Kidney epithelial cell (primary cell): ENCODE measurements at regions not wholly inside any gene's neighbourhood (a gene's known extent, or its start where the extent isn't known, plus 50 kb on each side); places are given as distances from the start of the nearest gene placed in this dataset.
A peak's percentile ranks its signal among the peaks of the same experiment; 100 is the strongest.

Experiments used
- DNase-seq: peaks from one replicate; pipeline ENCODE4 v3.0.0-alpha.2; 2010; ENCODE audit warnings: low read depth
- H3K27me3 ChIP-seq: 2 replicates; pipeline ENCODE4 v1.6.0; 2011; ENCODE audit warnings: low read length; ENCODE audit not compliant: control insufficient read depth, insufficient read depth
- H3K36me3 ChIP-seq: 2 replicates; pipeline ENCODE4 v1.5.1; 2011; ENCODE audit warnings: low read length; ENCODE audit not compliant: control insufficient read depth, insufficient read depth
- H3K4me3 ChIP-seq: 2 replicates; pipeline ENCODE4 v1.5.1; 2011; ENCODE audit warnings: low read depth, mild to moderate bottlenecking, control low read depth, low read length
- CTCF ChIP-seq: IDR thresholded peaks from 2 replicates; pipeline ENCODE4 v1.5.1; 2011; ENCODE audit warnings: mild to moderate bottlenecking, moderate library complexity, low read length, control low read depth, inconsistent platforms; ENCODE audit not compliant: insufficient read depth, poor library complexity, severe bottlenecking

GRCh38 chr20:50304923-50305635, 114.4 kb downstream of the CEBPB start:
- no peak overlapping the region for H3K4me3 ChIP-seq
- no peak for DNase-seq
- no peaks in the 10 kb centered on the region for H3K36me3 ChIP-seq
- TF ChIP-seq CTCF = no peak
- no peaks in the 10 kb centered on the region for H3K27me3 ChIP-seq

- no peak overlapping the region for H3K4me3 ChIP-seq
- no peaks in the 10 kb centered on the region for H3K27me3 ChIP-seq
- TF ChIP-seq CTCF = no peak
- H3K36me3 ChIP-seq = no peaks in the 10 kb centered on the region
- DNase-seq = no peak
Observed at GRCh38 chr20:50305636-50306477, 115.2 kb downstream of the CEBPB start.

- no peak for TF ChIP-seq CTCF
- Histone ChIP-seq H3K27me3 (no peaks in the 10 kb centered on the region), H3K4me3 (no peak overlapping the region), H3K36me3 (no peaks in the 10 kb centered on the region)
- DNase-seq = no peak
Observed at GRCh38 chr20:50306478-50307423, 116.1 kb downstream of the CEBPB start.

- Histone ChIP-seq H3K4me3 (no peak overlapping the region), H3K27me3 (no peaks in the 10 kb centered on the region), H3K36me3 (no peaks in the 10 kb centered on the region)
- no peak for DNase-seq
- no peak for TF ChIP-seq CTCF
Observed at GRCh38 chr20:50308166-50308512, 117.5 kb downstream of the CEBPB start.

GRCh38 chr20:50308513-50309279, 118.1 kb downstream of the CEBPB start:
- Histone ChIP-seq H3K27me3 (no peaks in the 10 kb centered on the region), H3K36me3 (no peaks in the 10 kb centered on the region), H3K4me3 (no peak overlapping the region)
- TF ChIP-seq CTCF = peak; percentile 47
- peak; percentile 91 for DNase-seq
